ENCODE measurements at regions not wholly inside any gene's neighbourhood (a gene's known extent, or its start where the extent isn't known, plus 50 kb on each side); places are given as distances from the start of the nearest gene placed in this dataset.

DNA sequence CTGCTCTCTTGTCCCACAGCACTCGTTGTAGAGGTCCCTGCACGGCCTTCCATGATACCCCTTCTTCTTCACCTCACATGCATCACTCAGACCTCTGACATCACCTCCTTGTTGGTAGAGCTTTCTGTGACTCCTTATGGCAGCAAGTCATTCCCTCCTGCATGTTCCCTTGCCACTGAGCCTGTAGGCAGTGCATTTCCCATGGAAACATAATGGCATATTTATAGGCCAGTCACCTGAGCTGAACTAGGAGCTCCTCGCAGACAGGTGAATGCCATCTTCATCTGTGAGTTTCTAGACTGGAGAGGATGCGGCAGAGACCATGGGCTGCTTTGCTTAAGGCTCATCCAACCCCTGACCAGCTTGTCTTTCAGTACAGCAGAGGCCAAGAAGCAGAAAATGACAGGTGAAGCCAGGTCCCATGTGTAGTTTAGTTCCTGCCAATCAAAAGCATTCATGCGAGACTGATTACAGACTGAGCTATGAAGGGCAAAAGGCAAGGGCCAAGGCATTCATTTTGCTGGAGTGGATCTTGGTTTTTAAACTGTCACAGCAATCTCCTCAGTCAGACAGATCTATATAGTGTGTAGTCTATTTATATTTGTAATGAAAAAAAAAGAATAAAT lies 59.4 kb upstream of the NEDD4L start:
- intact Hi-C loops (cut with micrococcal nuclease; ENCODE audit: unreplicated experiment) (no loop called here), in situ Hi-C loops (cut with HindIII; ENCODE audit: low pct_unique_long_range_greater_than_20kb, low sequenced_read_pairs) (no loop called here)
- Histone ChIP-seq H3K4me3 (ENCODE audit: low read depth in 2 of 2, low read length in 2 of 2) (no peak overlapping the region), H3K27ac (ENCODE audit: low read length) (no peak overlapping the region), H3K36me3 (ENCODE audit: control insufficient read depth, insufficient read depth, low read length) (no peaks in the 10 kb centered on the region), H3K27me3 (ENCODE audit: control insufficient read depth, insufficient read depth, low read length) (no peaks in the 10 kb centered on the region), H3K9me3 (ENCODE audit: control insufficient read depth, insufficient read depth, low read depth, low read length) (no peaks in the 10 kb centered on the region), H3K4me1 (ENCODE audit: control insufficient read depth, insufficient read depth, low read length) (no peaks in the 10 kb centered on the region)
- TF ChIP-seq POLR2AphosphoS5 (IDR thresholded peaks at IDR 0.05; ENCODE audit: low read depth, low read length) = no peak
- no peak for TF ChIP-seq SIN3A (IDR thresholded peaks at IDR 0.05; ENCODE audit: borderline replicate concordance, insufficient read depth, low read depth, low read length)
- TF ChIP-seq, protein P1, sequence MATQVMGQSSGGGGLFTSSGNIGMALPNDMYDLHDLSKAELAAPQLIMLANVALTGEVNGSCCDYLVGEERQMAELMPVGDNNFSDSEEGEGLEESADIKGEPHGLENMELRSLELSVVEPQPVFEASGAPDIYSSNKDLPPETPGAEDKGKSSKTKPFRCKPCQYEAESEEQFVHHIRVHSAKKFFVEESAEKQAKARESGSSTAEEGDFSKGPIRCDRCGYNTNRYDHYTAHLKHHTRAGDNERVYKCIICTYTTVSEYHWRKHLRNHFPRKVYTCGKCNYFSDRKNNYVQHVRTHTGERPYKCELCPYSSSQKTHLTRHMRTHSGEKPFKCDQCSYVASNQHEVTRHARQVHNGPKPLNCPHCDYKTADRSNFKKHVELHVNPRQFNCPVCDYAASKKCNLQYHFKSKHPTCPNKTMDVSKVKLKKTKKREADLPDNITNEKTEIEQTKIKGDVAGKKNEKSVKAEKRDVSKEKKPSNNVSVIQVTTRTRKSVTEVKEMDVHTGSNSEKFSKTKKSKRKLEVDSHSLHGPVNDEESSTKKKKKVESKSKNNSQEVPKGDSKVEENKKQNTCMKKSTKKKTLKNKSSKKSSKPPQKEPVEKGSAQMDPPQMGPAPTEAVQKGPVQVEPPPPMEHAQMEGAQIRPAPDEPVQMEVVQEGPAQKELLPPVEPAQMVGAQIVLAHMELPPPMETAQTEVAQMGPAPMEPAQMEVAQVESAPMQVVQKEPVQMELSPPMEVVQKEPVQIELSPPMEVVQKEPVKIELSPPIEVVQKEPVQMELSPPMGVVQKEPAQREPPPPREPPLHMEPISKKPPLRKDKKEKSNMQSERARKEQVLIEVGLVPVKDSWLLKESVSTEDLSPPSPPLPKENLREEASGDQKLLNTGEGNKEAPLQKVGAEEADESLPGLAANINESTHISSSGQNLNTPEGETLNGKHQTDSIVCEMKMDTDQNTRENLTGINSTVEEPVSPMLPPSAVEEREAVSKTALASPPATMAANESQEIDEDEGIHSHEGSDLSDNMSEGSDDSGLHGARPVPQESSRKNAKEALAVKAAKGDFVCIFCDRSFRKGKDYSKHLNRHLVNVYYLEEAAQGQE (IDR thresholded peaks at IDR 0.05; ENCODE audit: insufficient read depth in 1 of 2, low read depth in 2 of 2, low read length in 1 of 2) = no peak
- no peak for TF ChIP-seq TCF7L2 (IDR thresholded peaks at IDR 0.05; ENCODE audit: low read depth, low read length)
- TF ChIP-seq, protein P2, sequence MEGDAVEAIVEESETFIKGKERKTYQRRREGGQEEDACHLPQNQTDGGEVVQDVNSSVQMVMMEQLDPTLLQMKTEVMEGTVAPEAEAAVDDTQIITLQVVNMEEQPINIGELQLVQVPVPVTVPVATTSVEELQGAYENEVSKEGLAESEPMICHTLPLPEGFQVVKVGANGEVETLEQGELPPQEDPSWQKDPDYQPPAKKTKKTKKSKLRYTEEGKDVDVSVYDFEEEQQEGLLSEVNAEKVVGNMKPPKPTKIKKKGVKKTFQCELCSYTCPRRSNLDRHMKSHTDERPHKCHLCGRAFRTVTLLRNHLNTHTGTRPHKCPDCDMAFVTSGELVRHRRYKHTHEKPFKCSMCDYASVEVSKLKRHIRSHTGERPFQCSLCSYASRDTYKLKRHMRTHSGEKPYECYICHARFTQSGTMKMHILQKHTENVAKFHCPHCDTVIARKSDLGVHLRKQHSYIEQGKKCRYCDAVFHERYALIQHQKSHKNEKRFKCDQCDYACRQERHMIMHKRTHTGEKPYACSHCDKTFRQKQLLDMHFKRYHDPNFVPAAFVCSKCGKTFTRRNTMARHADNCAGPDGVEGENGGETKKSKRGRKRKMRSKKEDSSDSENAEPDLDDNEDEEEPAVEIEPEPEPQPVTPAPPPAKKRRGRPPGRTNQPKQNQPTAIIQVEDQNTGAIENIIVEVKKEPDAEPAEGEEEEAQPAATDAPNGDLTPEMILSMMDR (IDR thresholded peaks at IDR 0.05) = no peak
- no TSS peak for BruUV-seq (replicated peaks)
- ChIA-PET CTCF (no interaction called here), POLR2A (interaction anchor here (0.7 kb wide), 1 partner anchor 833 kb away, joined by 3 read pairs; no protein-coding TSS in a partner anchor)
- no peak for DNase-seq (ENCODE audit: low read depth, low spot score)
- ATAC-seq = no peak

DNA sequence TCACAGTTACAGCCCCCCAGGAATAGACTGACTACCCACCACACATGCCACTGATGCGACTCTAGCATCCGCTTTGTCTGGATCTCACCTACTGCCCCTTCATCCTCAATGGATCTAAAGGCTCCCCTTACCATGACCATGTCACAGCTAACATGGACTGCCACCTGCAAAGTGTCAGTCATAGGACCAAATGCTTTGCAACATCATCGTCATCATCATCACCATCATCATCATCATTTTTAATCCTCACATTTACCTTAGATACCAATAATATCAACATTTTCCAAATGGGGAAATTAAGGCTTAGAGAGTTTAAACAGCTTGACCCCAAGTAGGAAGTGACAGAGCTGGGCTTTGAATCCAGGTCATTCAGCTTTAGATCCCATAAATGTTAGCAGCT lies 60.1 kb upstream of the NEDD4L start:
- Histone ChIP-seq H3K27ac (ENCODE audit: low read length) (no peak overlapping the region), H3K27me3 (ENCODE audit: control insufficient read depth, insufficient read depth, low read length) (no peaks in the 10 kb centered on the region), H3K4me1 (ENCODE audit: control insufficient read depth, insufficient read depth, low read length) (no peaks in the 10 kb centered on the region), H3K4me3 (ENCODE audit: low read depth in 2 of 2, low read length in 2 of 2) (no peak overlapping the region), H3K9me3 (ENCODE audit: control insufficient read depth, insufficient read depth, low read depth, low read length) (no peaks in the 10 kb centered on the region), H3K36me3 (ENCODE audit: control insufficient read depth, insufficient read depth, low read length) (no peaks in the 10 kb centered on the region)
- in situ Hi-C loops (cut with HindIII; ENCODE audit: low pct_unique_long_range_greater_than_20kb, low sequenced_read_pairs) (no loop called here), intact Hi-C loops (cut with micrococcal nuclease; ENCODE audit: unreplicated experiment) (no loop called here)
- no peak for ATAC-seq
- ChIA-PET POLR2A (no interaction called here), CTCF (no interaction called here)
- TF ChIP-seq SIN3A (IDR thresholded peaks at IDR 0.05; ENCODE audit: borderline replicate concordance, insufficient read depth, low read depth, low read length) = no peak
- TF ChIP-seq, protein P1 (IDR thresholded peaks at IDR 0.05; ENCODE audit: insufficient read depth in 1 of 2, low read depth in 2 of 2, low read length in 1 of 2) = no peak
- TF ChIP-seq POLR2AphosphoS5 (IDR thresholded peaks at IDR 0.05; ENCODE audit: low read depth, low read length) = no peak
- TF ChIP-seq, protein P2 (IDR thresholded peaks at IDR 0.05) = no peak
- TF ChIP-seq TCF7L2 (IDR thresholded peaks at IDR 0.05; ENCODE audit: low read depth, low read length) = no peak
- DNase-seq (ENCODE audit: low read depth, low spot score) = no peak
- BruUV-seq (replicated peaks) = no TSS peak

Data from Panc1 (cell line).